Activated B cell treated with CpG ODN at 0.5 μM for 24 hours (primary cell): ENCODE measurements at regions not wholly inside any gene's neighbourhood (a gene's known extent, or its start where the extent isn't known, plus 50 kb on each side); places are given as distances from the start of the nearest gene placed in this dataset.

Experiments used
- ATAC-seq: fragments of 200-7000 bp; cut with Tn5 transposase; one replicate; pipeline ENCODE4 v1.10.0; 2021; ENCODE audit warnings: low read depth, mild to moderate bottlenecking, moderate library complexity
- CTCF ChIA-PET: fragments of 350-600 bp; sonication (Branson Sonifier 250); formaldehyde crosslinking; loops from one replicate; lab custom pipeline; 2021; ENCODE audit warnings: antibody characterized with exemption; lab: Charles Lee
- POLR2A ChIA-PET: fragments of 350-600 bp; sonication (Branson Sonifier 250); formaldehyde crosslinking; loops from one replicate; lab custom pipeline; 2021; ENCODE audit warnings: antibody characterized with exemption; lab: Charles Lee
- DNase-seq: peaks from one replicate; pipeline ENCODE4 v3.0.0; 2022
- H3K27ac Mint-ChIP-seq: one replicate; pipeline ENCODE4 v1.8.0; 2020; ENCODE audit warnings: mixed read lengths
- H3K27me3 Mint-ChIP-seq: one replicate; pipeline ENCODE4 v1.8.0; 2021; ENCODE audit warnings: mixed read lengths
- H3K36me3 Mint-ChIP-seq: one replicate; pipeline ENCODE4 v1.8.0; 2021; ENCODE audit warnings: low read depth, mixed read lengths
- H3K4me1 Mint-ChIP-seq: one replicate; pipeline ENCODE4 v1.8.0; 2021; ENCODE audit warnings: mixed read lengths
- H3K4me3 Mint-ChIP-seq: one replicate; pipeline ENCODE4 v1.8.0; 2020; ENCODE audit warnings: mild to moderate bottlenecking, mixed read lengths
- H3K9me3 Mint-ChIP-seq: one replicate; pipeline ENCODE4 v1.8.0; 2020; ENCODE audit warnings: mixed read lengths
- intact Hi-C: fragments of 100-400 bp; cut with micrococcal nuclease; formaldehyde crosslinking; loops from one replicate; pipeline ENCODE4 v1.15.1; 2024
- TF ChIP-seq, protein P1 (sequence below): fragments of 200-600 bp; IDR thresholded peaks from one replicate; pipeline ENCODE4 v1.8.0; 2022; ENCODE audit warnings: antibody characterized with exemption, mild to moderate bottlenecking

DNA sequence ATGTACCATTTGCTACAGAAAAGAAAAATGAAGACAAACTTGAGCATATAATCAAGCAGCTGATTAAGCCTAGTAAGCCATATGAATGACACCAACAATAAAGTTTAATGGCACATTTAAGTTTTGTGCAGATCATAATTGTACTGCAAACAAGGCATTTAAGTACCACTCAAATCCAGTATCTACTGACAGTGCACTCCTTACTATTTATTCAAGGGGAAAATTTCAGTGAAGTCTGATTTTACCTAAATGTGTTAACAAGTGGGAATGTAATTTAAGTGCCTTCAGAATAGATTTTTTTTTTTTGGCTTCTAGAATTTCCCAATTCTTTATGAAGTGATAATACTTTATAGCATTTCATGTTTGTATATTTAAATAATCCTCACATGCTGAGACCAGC lies 341.0 kb upstream of the POU5F2 start:
- Mint-ChIP-seq H3K4me1 (peaks cover 27% of the 10 kb centered on the region), H3K36me3 (peaks cover 11% of the 10 kb centered on the region), H3K4me3 (no peak overlapping the region), H3K9me3 (peaks cover 6% of the 10 kb centered on the region), H3K27me3 (no peaks in the 10 kb centered on the region), H3K27ac (no peak overlapping the region)
- DNase-seq (no peak), ATAC-seq (no peak)
- POLR2A ChIA-PET, result no interaction called here
- CTCF ChIA-PET, result no interaction called here
- TF ChIP-seq, protein P1, sequence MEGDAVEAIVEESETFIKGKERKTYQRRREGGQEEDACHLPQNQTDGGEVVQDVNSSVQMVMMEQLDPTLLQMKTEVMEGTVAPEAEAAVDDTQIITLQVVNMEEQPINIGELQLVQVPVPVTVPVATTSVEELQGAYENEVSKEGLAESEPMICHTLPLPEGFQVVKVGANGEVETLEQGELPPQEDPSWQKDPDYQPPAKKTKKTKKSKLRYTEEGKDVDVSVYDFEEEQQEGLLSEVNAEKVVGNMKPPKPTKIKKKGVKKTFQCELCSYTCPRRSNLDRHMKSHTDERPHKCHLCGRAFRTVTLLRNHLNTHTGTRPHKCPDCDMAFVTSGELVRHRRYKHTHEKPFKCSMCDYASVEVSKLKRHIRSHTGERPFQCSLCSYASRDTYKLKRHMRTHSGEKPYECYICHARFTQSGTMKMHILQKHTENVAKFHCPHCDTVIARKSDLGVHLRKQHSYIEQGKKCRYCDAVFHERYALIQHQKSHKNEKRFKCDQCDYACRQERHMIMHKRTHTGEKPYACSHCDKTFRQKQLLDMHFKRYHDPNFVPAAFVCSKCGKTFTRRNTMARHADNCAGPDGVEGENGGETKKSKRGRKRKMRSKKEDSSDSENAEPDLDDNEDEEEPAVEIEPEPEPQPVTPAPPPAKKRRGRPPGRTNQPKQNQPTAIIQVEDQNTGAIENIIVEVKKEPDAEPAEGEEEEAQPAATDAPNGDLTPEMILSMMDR, result no peak
- intact Hi-C loops, result no loop called here

- Mint-ChIP-seq H3K4me3 (no peak overlapping the region), H3K4me1 (peaks cover 27% of the 10 kb centered on the region), H3K36me3 (peaks cover 11% of the 10 kb centered on the region), H3K27ac (no peak overlapping the region), H3K27me3 (no peaks in the 10 kb centered on the region), H3K9me3 (peaks cover 6% of the 10 kb centered on the region)
- intact Hi-C loops, result no loop called here
- ChIA-PET CTCF (no interaction called here), POLR2A (no interaction called here)
- TF ChIP-seq, protein P1, result no peak
- no peak for DNase-seq
- ATAC-seq, result no peak
Observed at GRCh38 chr5:94081088-94081487, 339.7 kb upstream of the POU5F2 start.

DNA sequence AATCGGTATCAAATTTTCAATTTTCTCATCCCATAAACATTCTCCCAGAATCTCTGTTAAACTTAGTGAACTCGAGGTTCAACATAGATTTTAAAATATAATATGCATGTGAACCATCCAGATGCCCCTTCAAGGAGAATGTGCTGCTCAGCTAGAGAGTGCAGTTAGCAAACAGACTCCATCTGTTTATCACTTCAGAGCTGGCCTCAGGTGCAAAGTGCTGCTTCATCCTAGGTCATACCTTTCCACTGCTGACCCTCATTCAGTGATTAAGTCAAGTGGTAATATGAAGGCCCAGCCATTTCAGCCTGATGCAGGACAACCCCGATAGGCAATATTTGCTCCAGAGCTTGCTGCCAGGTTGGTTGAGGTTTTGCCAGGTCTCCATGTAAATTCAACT lies 339.0 kb upstream of the POU5F2 start:
- Mint-ChIP-seq H3K27ac (no peak overlapping the region), H3K9me3 (peaks cover 2% of the 10 kb centered on the region), H3K4me1 (peaks cover 27% of the 10 kb centered on the region), H3K4me3 (no peak overlapping the region), H3K27me3 (no peaks in the 10 kb centered on the region), H3K36me3 (peaks cover 6% of the 10 kb centered on the region)
- no peak for ATAC-seq
- POLR2A ChIA-PET, result no interaction called here
- CTCF ChIA-PET, result no interaction called here
- DNase-seq, result no peak
- intact Hi-C loops, result no loop called here
- TF ChIP-seq, protein P1, result no peak

- H3K4me3 Mint-ChIP-seq, result no peak overlapping the region
- H3K27me3 Mint-ChIP-seq, result no peaks in the 10 kb centered on the region
- ChIA-PET CTCF (no interaction called here), POLR2A (no interaction called here)
- DNase-seq (no peak), ATAC-seq (no peak)
- peaks cover 12% of the 10 kb centered on the region for H3K4me1 Mint-ChIP-seq
- peaks cover 30% of the 10 kb centered on the region for H3K36me3 Mint-ChIP-seq
- intact Hi-C loops, result no loop called here
- H3K27ac Mint-ChIP-seq, result no peak overlapping the region
- peaks cover 6% of the 10 kb centered on the region for H3K9me3 Mint-ChIP-seq
- TF ChIP-seq, protein P1, result no peak
Observed at GRCh38 chr5:94072116-94072515, 330.7 kb upstream of the POU5F2 start.

- ATAC-seq, result no peak
- CTCF ChIA-PET, result no interaction called here
- DNase-seq, result no peak
- Mint-ChIP-seq H3K4me1 (peaks cover 29% of the 10 kb centered on the region), H3K36me3 (peaks cover 59% of the 10 kb centered on the region), H3K27me3 (no peaks in the 10 kb centered on the region), H3K4me3 (no peak overlapping the region), H3K27ac (no peak overlapping the region), H3K9me3 (peaks cover 39% of the 10 kb centered on the region)
- TF ChIP-seq, protein P1, result no peak
- POLR2A ChIA-PET, result no interaction called here
- intact Hi-C loops, result no loop called here
Observed at GRCh38 chr5:94066437-94067207, 325.2 kb upstream of the POU5F2 start.
